ENCODE measurements at regions not wholly inside any gene's neighbourhood (a gene's known extent, or its start where the extent isn't known, plus 50 kb on each side); places are given as distances from the start of the nearest gene placed in this dataset.

DNA sequence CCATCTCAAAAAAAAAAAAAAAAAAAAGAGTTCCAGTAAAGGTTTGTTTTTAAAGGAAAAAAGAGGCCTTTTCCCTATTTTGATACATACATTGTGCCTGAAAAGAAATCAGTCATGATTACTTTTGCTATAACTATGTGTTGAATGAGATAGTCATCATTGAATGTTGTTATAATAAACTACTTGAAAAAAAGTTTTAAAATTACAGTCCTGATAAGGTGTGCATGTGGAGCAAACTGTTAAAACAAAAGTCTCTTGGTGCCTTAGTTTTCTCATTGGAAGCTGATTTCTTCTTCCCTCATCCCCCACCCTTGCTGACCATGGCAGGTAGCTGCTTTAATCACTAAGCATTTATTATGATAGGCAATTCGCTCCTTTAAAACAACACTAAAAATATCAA lies 172.3 kb upstream of the TBCA start:
- no peak for DNase-seq

DNA sequence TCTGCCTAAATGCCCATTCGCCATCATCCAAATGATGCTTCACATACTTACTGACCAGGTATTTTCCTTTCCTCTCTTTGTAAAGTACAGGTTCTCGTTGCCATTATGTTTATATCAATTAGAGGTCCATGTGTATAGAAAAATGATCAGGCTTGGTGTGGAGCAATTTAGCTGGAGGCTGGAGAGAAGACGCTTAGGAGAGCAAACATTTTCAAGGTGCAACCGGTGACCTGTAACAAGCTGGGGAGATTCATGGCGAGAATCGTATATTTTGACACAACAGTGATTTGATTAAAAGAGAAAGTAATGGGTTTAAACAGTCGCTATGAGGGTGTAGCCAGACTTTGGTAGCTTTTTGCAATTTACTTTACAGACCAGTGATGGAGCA lies 170.9 kb upstream of the TBCA start:
- DNase-seq: no peak

- DNase-seq: no peak
Measured at GRCh38 chr5:77946381-77947040, 170.4 kb upstream of the TBCA start.

DNA sequence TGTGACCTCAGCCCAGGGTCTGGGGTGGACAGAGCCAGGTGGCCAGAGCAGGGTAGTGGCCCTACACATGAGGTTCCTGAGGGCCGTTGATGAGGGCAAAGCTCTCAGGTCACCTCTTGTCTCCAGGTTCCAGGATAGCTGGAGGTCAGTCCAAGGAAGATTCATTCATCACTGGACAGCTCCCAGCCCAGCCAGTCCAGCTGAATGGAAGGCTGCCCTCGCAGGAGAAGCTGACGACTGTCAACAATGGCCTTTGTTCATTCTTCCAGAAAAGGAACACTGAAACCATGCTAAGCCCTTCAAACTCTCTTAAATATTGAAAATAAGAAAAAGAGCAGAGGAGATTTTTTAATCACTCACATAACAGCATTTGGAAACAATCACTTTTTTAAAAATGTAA lies 169.7 kb upstream of the TBCA start:
- no peak for DNase-seq

- DNase-seq: no peak
Measured at GRCh38 chr5:77944757-77945340, 168.7 kb upstream of the TBCA start.

- no peak for DNase-seq
Measured at GRCh38 chr5:77943851-77944250, 167.7 kb upstream of the TBCA start.

DNA sequence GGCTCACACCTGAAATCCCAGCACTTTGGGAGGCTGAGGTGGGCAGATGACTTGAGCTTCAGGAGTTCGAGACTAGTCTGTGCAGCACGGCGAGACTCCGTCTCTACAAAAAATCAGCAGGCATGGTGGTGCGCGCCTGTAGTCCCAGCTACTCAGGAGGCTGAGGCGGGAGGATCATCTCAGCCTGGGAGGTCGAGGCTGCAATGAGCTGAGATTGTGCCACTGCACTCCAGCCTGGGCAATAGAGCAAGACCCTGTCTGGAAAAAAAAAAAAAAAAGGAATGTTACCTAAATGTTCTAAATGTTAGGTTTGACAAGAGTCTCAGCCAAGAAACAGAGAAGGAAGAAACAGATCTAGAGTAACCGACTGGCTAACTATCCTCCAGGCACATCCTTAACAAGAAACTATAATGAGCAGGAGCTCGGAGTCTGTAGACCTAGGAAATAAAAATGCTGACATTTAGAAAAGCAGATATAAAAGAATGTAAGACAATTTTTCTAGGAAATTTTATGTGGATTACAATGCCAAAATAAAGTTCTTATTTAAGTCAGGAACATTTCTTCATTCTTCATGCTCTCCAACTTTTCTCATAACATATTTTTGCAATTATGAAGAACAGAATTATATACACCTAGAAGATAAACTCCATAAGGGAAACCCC lies 166.6 kb upstream of the TBCA start:
- no peak for DNase-seq

GRCh38 chr5:77937015-77937908 lies 161.1 kb upstream of the TBCA start:
- no peak for DNase-seq

- no peak for DNase-seq
Measured at GRCh38 chr5:77936365-77936693, 160.2 kb upstream of the TBCA start.

DNA sequence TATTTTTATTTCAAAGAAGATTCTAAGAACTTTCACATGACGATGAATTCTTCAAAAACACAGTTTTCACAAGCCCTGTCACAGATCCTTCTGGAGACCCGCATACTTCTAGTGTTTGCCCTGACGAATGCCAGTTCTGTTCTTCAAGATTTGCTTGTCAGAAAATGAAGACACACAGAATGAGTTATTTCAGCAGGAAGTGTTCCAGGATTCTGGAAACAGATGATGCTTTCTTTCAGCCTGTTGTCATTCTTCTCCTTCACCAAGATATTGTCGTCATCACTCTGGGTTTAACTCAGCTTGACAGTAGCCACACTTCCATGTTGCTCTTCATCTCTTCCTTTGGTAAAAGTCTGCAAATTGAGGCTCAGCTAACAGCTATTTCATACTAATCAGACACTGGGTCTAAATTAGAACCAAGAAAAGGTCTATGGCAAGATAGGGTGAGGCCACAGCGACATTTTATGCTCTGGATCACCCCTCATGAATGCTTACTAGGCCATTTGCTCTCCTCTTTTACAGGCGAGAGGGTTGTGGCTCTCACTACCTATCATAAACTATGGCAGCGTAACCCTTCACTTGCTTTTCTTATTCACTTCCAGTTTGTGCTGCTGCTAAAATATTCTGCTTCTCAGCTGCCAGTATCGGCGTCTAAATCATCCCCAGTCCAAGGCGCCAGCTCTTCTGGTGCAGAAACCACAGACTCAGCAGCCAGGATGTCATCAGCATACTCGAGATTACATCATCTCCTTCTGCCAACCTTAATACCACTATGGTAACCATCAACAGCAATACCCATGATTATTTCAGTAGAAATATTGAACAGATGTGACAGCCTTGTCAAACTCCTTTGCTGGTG lies 159.6 kb upstream of the TBCA start:
- DNase-seq: no peak

- no peak for DNase-seq
Measured at GRCh38 chr5:77928776-77929300, 152.7 kb upstream of the TBCA start.

DNA sequence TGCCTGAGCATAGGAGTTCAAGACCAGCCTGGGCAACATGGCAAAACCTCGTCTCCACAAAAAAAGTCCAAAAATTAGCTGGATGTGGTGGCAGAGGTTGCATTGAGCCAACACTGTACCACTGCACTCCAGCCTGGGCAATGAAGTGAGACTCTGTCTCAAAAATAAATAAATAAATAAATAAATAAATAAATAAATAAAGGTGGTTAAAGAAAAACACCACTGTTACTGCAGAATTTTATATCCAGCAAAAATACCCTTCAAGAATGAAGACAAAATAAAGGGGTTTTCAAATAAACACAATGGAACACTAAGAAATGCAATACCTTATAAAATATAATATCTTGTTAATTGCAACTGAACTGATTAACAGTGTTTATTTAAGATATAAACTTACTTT lies 150.2 kb upstream of the TBCA start:
- DNase-seq: no peak

GRCh38 chr5:77925503-77925902 lies 149.4 kb upstream of the TBCA start:
- DNase-seq: no peak

- no peak for DNase-seq
Measured at GRCh38 chr5:77924081-77924480, 147.9 kb upstream of the TBCA start.

- no peak for DNase-seq
Measured at GRCh38 chr5:77923666-77924065, 147.5 kb upstream of the TBCA start.

DNA sequence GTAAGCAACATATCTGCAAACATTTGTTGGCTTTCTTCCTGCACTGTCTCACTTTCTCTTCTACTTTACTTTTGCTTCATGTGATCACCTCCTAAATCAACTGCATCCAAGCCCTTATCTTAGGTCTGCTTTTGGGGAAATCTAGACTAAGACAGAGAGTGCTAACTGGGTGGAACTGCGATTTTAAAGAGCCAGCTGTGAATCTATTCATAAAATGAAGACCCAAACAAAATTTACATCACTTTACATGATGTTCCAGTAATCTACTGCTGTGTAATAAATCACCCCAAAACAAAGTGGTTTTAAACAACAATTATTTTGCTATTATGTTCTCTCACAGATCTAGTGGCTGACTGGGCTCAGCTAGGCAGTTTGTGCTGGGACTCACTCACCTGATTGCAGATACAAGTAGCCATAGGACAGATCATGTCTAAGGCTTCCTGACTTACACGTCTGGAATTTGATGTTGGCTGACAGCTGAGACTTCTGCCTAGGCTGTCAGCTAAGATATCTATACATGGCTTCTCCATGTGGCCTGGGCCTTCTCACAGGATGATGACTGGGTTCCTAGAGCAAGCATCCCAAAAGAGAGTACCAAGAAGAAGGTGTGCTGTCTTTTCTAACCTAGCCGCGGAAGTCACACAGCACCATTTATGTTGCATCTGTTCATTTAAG lies 145.1 kb upstream of the TBCA start:
- no peak for DNase-seq

DNA sequence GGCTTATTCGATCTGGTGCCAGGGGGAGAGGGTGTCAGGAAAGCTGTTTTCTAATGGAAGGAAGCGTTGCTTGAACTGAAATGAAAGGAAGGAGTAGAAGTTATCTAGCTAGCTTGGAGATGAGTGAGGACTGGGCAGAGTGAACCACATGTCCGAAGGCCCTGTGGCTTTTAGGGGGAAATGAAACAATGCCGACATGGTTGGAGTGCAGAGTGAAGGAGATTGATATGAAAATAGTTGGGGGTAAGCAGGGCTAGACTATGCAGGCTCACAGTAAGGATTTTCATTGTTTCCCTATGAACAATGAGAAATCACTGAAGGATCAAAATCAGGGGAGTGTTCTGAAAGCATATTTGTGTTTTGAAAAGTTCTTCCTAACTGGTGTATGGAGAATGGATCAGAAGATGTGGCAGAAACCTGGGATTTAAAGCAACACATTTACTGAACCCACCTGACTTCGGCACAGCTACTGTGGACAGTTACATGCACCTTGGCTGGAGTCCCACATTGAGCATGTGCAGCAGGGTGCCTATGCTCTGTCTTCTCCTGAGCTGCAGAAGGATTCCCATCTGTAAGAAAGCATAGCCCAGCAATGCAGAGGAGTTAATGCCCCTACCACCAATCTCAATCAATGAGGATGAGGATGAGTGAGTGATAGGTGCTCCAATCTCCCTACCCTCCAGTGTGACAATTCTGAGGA lies 144.4 kb upstream of the TBCA start:
- DNase-seq: no peak

DNA sequence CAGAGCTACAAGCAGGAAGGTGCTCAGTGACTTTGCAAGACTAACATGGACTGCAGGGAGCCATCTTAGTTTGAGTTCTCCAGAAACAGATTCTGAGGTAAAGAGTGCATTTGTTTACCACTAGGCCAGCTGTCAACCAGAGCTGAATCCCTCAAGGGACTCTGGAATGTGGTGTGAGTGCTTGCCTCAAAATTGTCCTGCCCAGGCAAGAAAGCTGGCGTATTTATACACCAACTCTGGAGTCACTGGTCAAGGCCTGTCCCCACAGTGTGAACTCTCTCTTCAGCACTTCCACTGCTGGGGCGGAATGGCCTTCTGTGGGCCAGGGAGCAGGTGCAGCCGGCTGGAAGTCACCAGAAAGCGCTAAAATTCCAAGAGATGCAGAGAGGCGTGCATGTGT lies 139.2 kb upstream of the TBCA start:
- DNase-seq: no peak

DNA sequence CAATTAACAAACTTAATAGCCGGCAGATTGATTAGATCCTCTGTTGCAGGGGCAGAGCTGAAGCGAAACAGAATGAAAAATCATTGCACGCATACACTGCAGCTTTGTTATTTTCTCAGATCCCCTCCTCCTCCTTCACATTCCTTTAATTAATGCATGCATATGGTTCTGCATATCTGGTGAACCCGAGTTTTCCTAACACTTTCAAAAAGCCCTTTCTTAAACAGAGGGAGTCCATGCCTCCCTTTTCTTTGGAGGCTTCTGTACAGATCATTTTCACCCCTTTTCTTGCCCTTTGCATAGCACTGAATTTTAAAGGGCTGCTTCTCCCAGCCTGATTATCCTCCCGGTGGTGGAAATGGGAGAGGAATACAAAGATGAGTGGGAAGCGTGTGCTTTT lies 136.6 kb upstream of the TBCA start:
- DNase-seq: no peak

GRCh38 chr5:77910602-77911188 lies 134.6 kb upstream of the TBCA start:
- DNase-seq: no peak

- no peak for DNase-seq
Measured at GRCh38 chr5:77909237-77909636, 133.1 kb upstream of the TBCA start.
